Spleen (tissue), 11 donors: ENCODE measurements at regions not wholly inside any gene's neighbourhood (a gene's known extent, or its start where the extent isn't known, plus 50 kb on each side); places are given as distances from the start of the nearest gene placed in this dataset.

ENCODE experiments used
- DNase-seq: peaks from one replicate; pipeline ENCODE4 v3.0.0-alpha.2; 2020
- H3K27ac ChIP-seq, 8 donors: fragments of 200-600 bp; sonication (generic) in 7 of 8; 1 replicate in 4 of 8; 2 replicates in 4 of 8; pipeline versions ENCODE4 v1.5.0 to v1.8.0; 2016 to 2021; ENCODE audit warnings: inconsistent platforms in 4 of 8, mild to moderate bottlenecking in 4 of 8, moderate library complexity in 1 of 8
- H3K27me3 ChIP-seq, 7 donors: fragments of 200-600 bp; sonication (generic) in 6 of 7; replicated peaks in 1 of 7; 1 replicate in 4 of 7; 2 replicates in 3 of 7; pipeline versions ENCODE4 v1.5.0 to v1.8.0; 2016 to 2021; ENCODE audit warnings: inconsistent platforms in 3 of 7, mild to moderate bottlenecking in 1 of 7
- H3K36me3 ChIP-seq, 6 donors: fragments of 200-600 bp; sonication (generic) in 5 of 6; 1 replicate in 4 of 6; 2 replicates in 2 of 6; pipeline versions ENCODE4 v1.5.0 to v1.8.0; 2016 to 2021; ENCODE audit warnings: inconsistent platforms in 2 of 6
- H3K4me1 ChIP-seq, 6 donors: fragments of 200-600 bp; sonication (generic) in 5 of 6; 1 replicate in 3 of 6; 2 replicates in 3 of 6; pipeline versions ENCODE4 v1.5.0 to v1.8.0; 2016 to 2021; ENCODE audit warnings: inconsistent platforms in 3 of 6
- H3K4me3 ChIP-seq, 8 donors: fragments of 200-600 bp; sonication (generic) in 7 of 8; 1 replicate in 4 of 8; 2 replicates in 4 of 8; pipeline versions ENCODE4 v1.5.0 to v1.8.0; 2016 to 2021; ENCODE audit warnings: inconsistent platforms in 4 of 8, mild to moderate bottlenecking in 4 of 8, moderate library complexity in 2 of 8
- H3K9me3 ChIP-seq, 8 donors: fragments of 200-600 bp; sonication (generic) in 7 of 8; 1 replicate in 4 of 8; 2 replicates in 4 of 8; pipeline versions ENCODE4 v1.5.0 to v1.8.0; 2016 to 2021; ENCODE audit warnings: inconsistent platforms in 4 of 8
- CTCF ChIP-seq, 11 experiments: fragments of 200-600 bp in 7 of 11; fragments of 450-650 bp in 4 of 11; sonication (generic) in 4 of 11; IDR thresholded peaks in 8 of 11; conservative IDR thresholded peaks in 3 of 11; 1 replicate in 7 of 11; 2 replicates in 4 of 11; pipeline versions ENCODE4 v1.4.0 to v1.8.0; 2016 to 2021; ENCODE audit warnings: antibody characterized with exemption in 11 of 11, inconsistent platforms in 4 of 11, mild to moderate bottlenecking in 1 of 11
- POLR2A ChIP-seq, 3 donors: fragments of 450-650 bp; IDR thresholded peaks; one replicate each; pipeline ENCODE4 v1.5.1; 2017; ENCODE audit warnings: antibody characterized with exemption in 3 of 3, mild to moderate bottlenecking in 1 of 3
- POLR2AphosphoS5 ChIP-seq, 3 donors: sonication (generic); formaldehyde crosslinking; IDR thresholded peaks; one replicate each; pipeline ENCODE4 v1.5.1; 2017; ENCODE audit warnings: antibody characterized with exemption in 3 of 3
- WGBS, 5 donors: extraction: QIAGEN DNeasy Blood & Tissue Kit in 3 of 5; methylation state at CpG; one replicate each; pipeline versions ENCODE4 v1.1.5 to v1.1.7; 2013 to 2018; 5-methylcytosine and 5-hydroxymethylcytosine counted together
- intact Hi-C: fragments of 100-400 bp; cut with DNase I; formaldehyde crosslinking; loops from one replicate; pipeline ENCODE4 v1.15.0; 2023; ENCODE audit warnings: low total_unique reads
- donor health status: healthy with polysubstance abuse.
- donor health status: DM: no; HTN: no; CAD: no; lungs with moderate emphysema.
- donor health status: DM: no; HTN: no; CAD: no.
- donor health status: Bipolar disorder and iron deficiency.
- donor health status: healthy.
- donor health status: DM: no; HTN: no; CAD: no.
- donor health status: DM: yes; HTN: yes; CAD: no.

- peaks cover 0 to 17% (median 0%) of the 10 kb centered on the region in 6 donors for H3K4me1 ChIP-seq
- DNase-seq = no peak
- intact Hi-C loops = no loop called here
- no peaks in the 10 kb centered on the region for H3K27me3 ChIP-seq
- no peaks in the 10 kb centered on the region for H3K9me3 ChIP-seq
- WGBS, 5 donors = 78 to 88% (median 86%) methylated on average over 1 of the region's 1 CpG
- TF ChIP-seq CTCF (IDR thresholded peaks at IDR 0.05 in 8 of 11, conservative IDR thresholded peaks at IDR 0.05 in 3 of 11) (no peak), POLR2A (IDR thresholded peaks at IDR 0.05) (no peak), POLR2AphosphoS5 (IDR thresholded peaks at IDR 0.05) (no peak)
- H3K36me3 ChIP-seq = no peaks in the 10 kb centered on the region
- H3K4me3 ChIP-seq = no peak overlapping the region
- no peak overlapping the region for H3K27ac ChIP-seq
Observed at GRCh38 chr13:32907211-32907610, 109.0 kb upstream of the KL start.

DNA sequence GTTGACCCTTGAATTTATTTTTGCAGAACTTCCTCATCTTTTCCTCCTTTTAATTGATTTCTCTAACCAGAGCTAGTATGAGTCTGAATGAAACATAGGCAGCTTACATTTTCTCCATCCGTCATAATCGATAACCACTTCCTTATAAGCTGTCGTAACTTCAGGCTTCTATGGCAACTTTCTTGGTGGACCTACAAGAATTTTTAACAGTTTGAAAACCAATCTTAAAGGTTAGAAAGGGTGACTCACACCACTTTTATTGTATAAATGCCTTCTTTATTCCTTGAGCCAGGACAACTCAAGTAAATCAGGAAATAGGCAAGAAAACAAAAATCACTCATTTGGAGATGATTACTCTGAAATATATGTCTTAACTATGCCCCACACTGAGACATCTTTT, 105.7 kb upstream of the KL start:
- no peak overlapping the region for H3K27ac ChIP-seq
- intact Hi-C loops = no loop called here
- no peak overlapping the region for H3K4me3 ChIP-seq
- H3K36me3 ChIP-seq = no peaks in the 10 kb centered on the region
- WGBS, 5 donors = 43 to 77% (median 61%) methylated on average over 3 of the region's 3 CpGs
- no peaks in the 10 kb centered on the region for H3K27me3 ChIP-seq
- H3K4me1 ChIP-seq = peaks cover 0 to 7% (median 0%) of the 10 kb centered on the region in 6 donors
- no peak for TF ChIP-seq POLR2A (IDR thresholded peaks at IDR 0.05)
- TF ChIP-seq CTCF (IDR thresholded peaks at IDR 0.05 in 8 of 11, conservative IDR thresholded peaks at IDR 0.05 in 3 of 11) = no peak
- no peak for TF ChIP-seq POLR2AphosphoS5 (IDR thresholded peaks at IDR 0.05)
- DNase-seq = no peak
- H3K9me3 ChIP-seq = no peaks in the 10 kb centered on the region

GRCh38 chr13:32911506-32911905, 104.7 kb upstream of the KL start:
- H3K4me1 ChIP-seq = no peaks in the 10 kb centered on the region
- peaks cover 0 to 8% (median 2%) of the 10 kb centered on the region in 8 donors for H3K9me3 ChIP-seq
- no peaks in the 10 kb centered on the region for H3K36me3 ChIP-seq
- H3K27ac ChIP-seq = no peak overlapping the region
- H3K27me3 ChIP-seq = no peaks in the 10 kb centered on the region
- intact Hi-C loops = no loop called here
- no peak for DNase-seq
- no peak overlapping the region for H3K4me3 ChIP-seq
- 79 to 95% (median 93%) methylated on average over 2 of the region's 2 CpGs for WGBS, 5 donors
- TF ChIP-seq CTCF (IDR thresholded peaks at IDR 0.05 in 8 of 11, conservative IDR thresholded peaks at IDR 0.05 in 3 of 11) (peak in 6 of 11 experiments; percentile 31 to 52 (median 40)), POLR2A (IDR thresholded peaks at IDR 0.05) (no peak), POLR2AphosphoS5 (IDR thresholded peaks at IDR 0.05) (no peak)

DNA sequence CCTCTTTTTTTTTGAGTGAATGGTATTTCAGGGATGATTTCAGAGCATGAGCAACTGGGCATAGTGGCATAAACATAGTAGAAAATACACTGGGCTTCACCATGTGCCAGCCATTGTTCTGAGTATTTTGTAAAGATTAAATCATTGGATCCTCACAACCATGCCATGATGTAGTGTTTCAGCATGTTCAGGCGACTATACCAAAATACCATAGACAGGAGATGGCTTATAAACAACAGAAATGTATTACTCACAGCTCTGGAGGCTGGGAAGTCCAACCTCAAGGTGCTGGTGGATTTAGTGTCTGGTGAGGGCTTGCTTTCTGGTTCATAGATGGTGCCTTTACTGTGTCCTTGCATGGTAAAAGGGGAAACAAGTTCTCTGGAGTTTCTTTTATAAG, 101.5 kb upstream of the KL start:
- Histone ChIP-seq H3K27me3 (no peaks in the 10 kb centered on the region), H3K9me3 (peaks cover 0 to 18% (median 10%) of the 10 kb centered on the region in 8 donors), H3K27ac (no peak overlapping the region), H3K36me3 (no peaks in the 10 kb centered on the region), H3K4me3 (no peak overlapping the region), H3K4me1 (no peaks in the 10 kb centered on the region)
- no peak for DNase-seq
- WGBS, 5 donors = 64 to 94% (median 79%) methylated on average over 1 of the region's 1 CpG
- intact Hi-C loops = no loop called here
- TF ChIP-seq POLR2A (IDR thresholded peaks at IDR 0.05) (no peak), POLR2AphosphoS5 (IDR thresholded peaks at IDR 0.05) (no peak), CTCF (IDR thresholded peaks at IDR 0.05 in 8 of 11, conservative IDR thresholded peaks at IDR 0.05 in 3 of 11) (no peak)
